ENCODE measurements at regions not wholly inside any gene's neighbourhood (a gene's known extent, or its start where the extent isn't known, plus 50 kb on each side); places are given as distances from the start of the nearest gene placed in this dataset.

DNA sequence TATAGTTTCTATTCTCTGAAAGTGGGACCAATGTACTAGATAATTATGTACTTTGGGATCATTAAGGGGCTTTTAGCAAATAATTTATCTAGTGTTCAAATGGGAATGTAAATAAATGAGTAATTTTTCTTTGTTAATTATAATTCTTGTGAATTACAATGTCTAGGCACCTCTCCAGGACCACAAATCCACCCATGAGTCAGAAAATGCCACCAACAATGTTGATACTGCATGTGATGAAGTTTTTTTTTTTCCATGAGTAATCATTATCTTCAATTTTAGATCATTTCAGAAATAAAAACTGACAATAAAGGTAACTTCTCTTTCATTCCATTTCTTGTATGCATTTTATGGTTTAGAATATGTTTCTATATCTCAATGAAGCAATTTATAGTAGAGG lies 470.3 kb downstream of the VRK1 start:
- TF ChIP-seq CTCF (IDR thresholded peaks at IDR 0.05): no peak
- TF ChIP-seq POLR2A (IDR thresholded peaks at IDR 0.05): no peak
- no peak for TF ChIP-seq EP300 (IDR thresholded peaks at IDR 0.05)
- no peak for TF ChIP-seq POLR2AphosphoS5 (IDR thresholded peaks at IDR 0.05)
